ENCODE measurements at regions not wholly inside any gene's neighbourhood (a gene's known extent, or its start where the extent isn't known, plus 50 kb on each side); places are given as distances from the start of the nearest gene placed in this dataset.
"Not testable (repeated sequence)": the region's sequence is repeated elsewhere in the genome, so short reads cannot be mapped to it uniquely, and the experiment has no call there.

- DNase-seq: not testable (repeated sequence)
Observed at GRCh38 chr4:131738991-131739390, 1410.1 kb upstream of the PCDH10 start.

- not testable (repeated sequence) for DNase-seq
Observed at GRCh38 chr4:131741836-131742235, 1407.3 kb upstream of the PCDH10 start.

- DNase-seq: not testable (repeated sequence)
Observed at GRCh38 chr4:131742536-131743205, 1406.4 kb upstream of the PCDH10 start.

- not testable (repeated sequence) for DNase-seq
Observed at GRCh38 chr4:131743348-131743747, 1405.7 kb upstream of the PCDH10 start.

GRCh38 chr4:131747203-131747602, 1401.9 kb upstream of the PCDH10 start:
- DNase-seq: not testable (repeated sequence)

- DNase-seq: not testable (repeated sequence)
Observed at GRCh38 chr4:131749224-131749623, 1399.9 kb upstream of the PCDH10 start.

GRCh38 chr4:131750006-131750405, 1399.1 kb upstream of the PCDH10 start:
- not testable (repeated sequence) for DNase-seq

- peak; percentile 10 for DNase-seq
Observed at GRCh38 chr4:131750469-131750868, 1398.6 kb upstream of the PCDH10 start.

- DNase-seq: not testable (repeated sequence)
Observed at GRCh38 chr4:131762234-131762633, 1386.9 kb upstream of the PCDH10 start.

GRCh38 chr4:131764730-131765129, 1384.4 kb upstream of the PCDH10 start:
- no peak for DNase-seq

GRCh38 chr4:131774382-131774781, 1374.7 kb upstream of the PCDH10 start:
- DNase-seq: not testable (repeated sequence)

- DNase-seq: not testable (repeated sequence)
Observed at GRCh38 chr4:131810565-131810964, 1338.5 kb upstream of the PCDH10 start.
